ENCODE measurements at regions not wholly inside any gene's neighbourhood (a gene's known extent, or its start where the extent isn't known, plus 50 kb on each side); places are given as distances from the start of the nearest gene placed in this dataset.

GRCh38 chr5:162407614-162408013 lies 340.0 kb downstream of the GABRG2 start:
- TF ChIP-seq CTCF (conservative IDR thresholded peaks at IDR 0.05; ENCODE audit: low read depth, low read length): no peak
- Histone ChIP-seq H3K4me3 (IDR thresholded peaks at IDR 0.05; ENCODE audit: insufficient read depth, low read depth, low read length) (no peak overlapping the region), H3K79me2 (ENCODE audit: insufficient read depth, low read depth) (no peaks in the 10 kb centered on the region), H3K27ac (no peak overlapping the region), H3K4me2 (no peak overlapping the region), H4K20me1 (ENCODE audit: insufficient read depth) (no peaks in the 10 kb centered on the region), H2AFZ (ENCODE audit: low read depth) (no peak overlapping the region), H3K4me1 (ENCODE audit: low read depth, poor library complexity, severe bottlenecking) (no peaks in the 10 kb centered on the region), H3K36me3 (ENCODE audit: insufficient read depth) (no peaks in the 10 kb centered on the region), H3K27me3 (ENCODE audit: insufficient read depth, low read depth) (no peaks in the 10 kb centered on the region), H3K9ac (no peak overlapping the region)

GRCh38 chr5:162410365-162410764 lies 342.8 kb downstream of the GABRG2 start:
- H3K36me3 ChIP-seq (ENCODE audit: insufficient read depth): no peaks in the 10 kb centered on the region
- H4K20me1 ChIP-seq (ENCODE audit: insufficient read depth): no peaks in the 10 kb centered on the region
- TF ChIP-seq CTCF (conservative IDR thresholded peaks at IDR 0.05; ENCODE audit: low read depth, low read length): no peak
- no peak overlapping the region for H3K4me2 ChIP-seq
- H3K4me3 ChIP-seq (IDR thresholded peaks at IDR 0.05; ENCODE audit: insufficient read depth, low read depth, low read length): no peak overlapping the region
- no peak overlapping the region for H3K9ac ChIP-seq
- no peaks in the 10 kb centered on the region for H3K27me3 ChIP-seq (ENCODE audit: insufficient read depth, low read depth)
- no peaks in the 10 kb centered on the region for H3K79me2 ChIP-seq (ENCODE audit: insufficient read depth, low read depth)
- no peaks in the 10 kb centered on the region for H3K4me1 ChIP-seq (ENCODE audit: low read depth, poor library complexity, severe bottlenecking)
- no peak overlapping the region for H2AFZ ChIP-seq (ENCODE audit: low read depth)
- H3K27ac ChIP-seq: no peak overlapping the region

GRCh38 chr5:162429142-162429541 lies 361.6 kb downstream of the GABRG2 start:
- Histone ChIP-seq H3K27me3 (ENCODE audit: insufficient read depth, low read depth) (no peaks in the 10 kb centered on the region), H3K4me2 (no peak overlapping the region), H2AFZ (ENCODE audit: low read depth) (no peak overlapping the region), H3K4me1 (ENCODE audit: low read depth, poor library complexity, severe bottlenecking) (no peaks in the 10 kb centered on the region), H3K27ac (no peak overlapping the region), H3K36me3 (ENCODE audit: insufficient read depth) (no peaks in the 10 kb centered on the region; the same call in 1 of the 2 replicates), H3K79me2 (ENCODE audit: insufficient read depth, low read depth) (no peaks in the 10 kb centered on the region), H3K4me3 (IDR thresholded peaks at IDR 0.05; ENCODE audit: insufficient read depth, low read depth, low read length) (no peak overlapping the region), H3K9ac (no peak overlapping the region), H4K20me1 (ENCODE audit: insufficient read depth) (no peaks in the 10 kb centered on the region)
- TF ChIP-seq CTCF (conservative IDR thresholded peaks at IDR 0.05; ENCODE audit: low read depth, low read length): no peak

- H3K27me3 ChIP-seq (ENCODE audit: insufficient read depth, low read depth): no peaks in the 10 kb centered on the region
- no peak overlapping the region for H3K27ac ChIP-seq
- no peaks in the 10 kb centered on the region for H3K79me2 ChIP-seq (ENCODE audit: insufficient read depth, low read depth)
- H3K36me3 ChIP-seq (ENCODE audit: insufficient read depth): no peaks in the 10 kb centered on the region
- no peak overlapping the region for H3K9ac ChIP-seq
- H3K4me3 ChIP-seq (IDR thresholded peaks at IDR 0.05; ENCODE audit: insufficient read depth, low read depth, low read length): no peak overlapping the region
- no peak overlapping the region for H2AFZ ChIP-seq (ENCODE audit: low read depth)
- H4K20me1 ChIP-seq (ENCODE audit: insufficient read depth): no peaks in the 10 kb centered on the region
- no peak overlapping the region for H3K4me2 ChIP-seq
- no peak for TF ChIP-seq CTCF (conservative IDR thresholded peaks at IDR 0.05; ENCODE audit: low read depth, low read length)
- no peaks in the 10 kb centered on the region for H3K4me1 ChIP-seq (ENCODE audit: low read depth, poor library complexity, severe bottlenecking)
Measured at GRCh38 chr5:162434281-162434680, 366.7 kb downstream of the GABRG2 start.
